ENCODE measurements at regions not wholly inside any gene's neighbourhood (a gene's known extent, or its start where the extent isn't known, plus 50 kb on each side); places are given as distances from the start of the nearest gene placed in this dataset.

DNA sequence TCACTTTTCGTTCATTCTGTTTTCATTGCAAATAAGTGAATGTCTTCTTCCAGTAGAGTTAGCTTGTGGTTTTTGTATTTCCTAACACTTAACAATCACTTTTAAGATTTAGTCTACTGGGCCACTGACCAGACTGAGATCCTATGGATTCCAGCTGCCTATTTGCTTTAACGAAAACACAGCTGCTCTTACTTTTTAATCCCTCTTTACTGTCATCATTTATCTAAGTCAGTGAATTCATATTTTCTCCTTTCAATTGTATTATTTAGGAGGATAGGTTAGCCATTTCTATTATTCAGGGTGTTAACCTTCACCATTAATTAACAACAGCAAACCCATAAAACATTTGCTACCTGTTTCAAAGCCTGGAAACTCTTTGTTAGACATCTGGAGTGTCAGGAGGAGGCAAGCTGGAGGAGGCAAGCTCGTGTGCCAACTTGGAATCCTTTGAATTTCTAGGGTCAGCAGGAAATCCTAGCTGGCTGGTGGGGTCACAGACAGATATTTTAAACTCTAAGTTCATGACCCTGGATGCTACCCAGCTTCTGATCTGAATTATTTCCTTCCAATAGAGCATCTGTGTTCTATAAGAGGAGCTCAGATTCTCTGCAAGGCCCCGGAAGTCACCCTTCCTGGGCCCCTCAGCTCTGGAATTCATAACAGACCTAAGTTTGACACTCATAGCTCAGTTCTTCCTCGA is 385.3 kb downstream of the RBM43 start:
- Mint-ChIP-seq H3K4me3 (no peak overlapping the region), H3K4me1 (ENCODE audit: low read depth) (no peaks in the 10 kb centered on the region), H3K36me3 (ENCODE audit: low read depth) (no peaks in the 10 kb centered on the region), H3K9me3 (no peaks in the 10 kb centered on the region), H3K27ac (no peak overlapping the region), H3K27me3 (peaks cover 2% of the 10 kb centered on the region)
- intact Hi-C loops (cut with micrococcal nuclease), result no loop called here
- no peak for TF ChIP-seq CTCF (IDR thresholded peaks at IDR 0.05)
- ChIA-PET CTCF (no interaction called here), POLR2A (no interaction called here)
- DNase-seq (no peak), ATAC-seq (no peak)

DNA sequence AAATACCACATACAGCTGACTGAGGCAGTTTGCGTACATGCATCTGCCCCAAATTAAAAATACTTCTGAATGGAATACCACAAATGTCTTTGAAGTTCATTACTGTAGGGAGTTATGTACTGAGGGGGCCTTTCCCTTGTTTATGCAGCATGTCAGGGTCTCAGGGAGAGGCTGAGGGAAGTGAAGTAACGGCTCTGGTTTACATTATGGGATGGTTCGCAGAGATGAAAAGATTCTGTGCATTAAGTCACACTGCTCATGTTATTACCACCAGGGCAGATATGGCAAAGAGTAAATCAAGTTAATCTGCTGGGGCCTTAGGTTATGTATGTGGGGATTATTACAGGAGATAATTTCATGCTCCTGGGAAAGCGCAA is 385.9 kb upstream of the RND3 start:
- TF ChIP-seq CTCF (IDR thresholded peaks at IDR 0.05), result no peak
- intact Hi-C loops (cut with micrococcal nuclease), result no loop called here
- POLR2A ChIA-PET, result no interaction called here
- H3K27me3 Mint-ChIP-seq, result peaks cover 1% of the 10 kb centered on the region
- H3K4me3 Mint-ChIP-seq, result no peak overlapping the region
- CTCF ChIA-PET, result no interaction called here
- no peaks in the 10 kb centered on the region for H3K4me1 Mint-ChIP-seq (ENCODE audit: low read depth)
- ATAC-seq, result no peak
- no peaks in the 10 kb centered on the region for H3K9me3 Mint-ChIP-seq
- H3K36me3 Mint-ChIP-seq (ENCODE audit: low read depth), result no peaks in the 10 kb centered on the region
- DNase-seq, result no peak
- no peak overlapping the region for H3K27ac Mint-ChIP-seq

DNA sequence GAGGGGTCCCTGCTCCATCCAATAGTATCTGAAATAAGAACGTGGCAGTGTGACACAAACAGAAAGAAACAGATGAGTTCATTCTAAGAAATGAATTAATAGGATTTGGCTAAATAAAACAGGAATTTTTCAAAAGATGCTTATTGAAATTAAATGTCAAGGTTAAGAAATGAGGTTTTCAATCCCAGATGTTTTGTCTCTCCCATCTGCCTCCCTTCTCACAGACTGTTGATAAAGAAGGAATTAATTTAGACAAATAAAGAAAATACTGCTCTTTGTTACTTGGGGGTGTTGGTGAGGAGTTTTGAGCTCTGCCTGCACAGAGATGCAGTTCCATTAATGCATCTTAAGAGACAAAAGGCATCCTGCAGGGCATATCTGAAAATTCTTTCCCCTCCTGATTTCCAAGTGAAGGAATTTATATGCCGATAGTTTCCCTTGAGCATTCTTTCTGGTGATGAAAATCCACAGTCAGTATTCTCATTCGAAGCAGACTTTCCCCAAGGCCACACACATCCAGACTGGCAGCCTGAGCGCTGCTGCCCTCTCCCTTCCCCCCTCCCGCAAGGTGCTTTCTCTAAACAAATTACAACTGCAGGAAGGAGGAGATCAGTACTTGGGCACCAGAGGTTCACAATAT is 385.4 kb upstream of the RND3 start:
- no peak for TF ChIP-seq CTCF (IDR thresholded peaks at IDR 0.05)
- Mint-ChIP-seq H3K4me3 (no peak overlapping the region), H3K9me3 (no peaks in the 10 kb centered on the region), H3K36me3 (ENCODE audit: low read depth) (no peaks in the 10 kb centered on the region), H3K4me1 (ENCODE audit: low read depth) (no peaks in the 10 kb centered on the region), H3K27ac (no peak overlapping the region), H3K27me3 (no peaks in the 10 kb centered on the region)
- DNase-seq, result no peak
- intact Hi-C loops (cut with micrococcal nuclease), result no loop called here
- ChIA-PET POLR2A (no interaction called here), CTCF (no interaction called here)
- no peak for ATAC-seq

DNA sequence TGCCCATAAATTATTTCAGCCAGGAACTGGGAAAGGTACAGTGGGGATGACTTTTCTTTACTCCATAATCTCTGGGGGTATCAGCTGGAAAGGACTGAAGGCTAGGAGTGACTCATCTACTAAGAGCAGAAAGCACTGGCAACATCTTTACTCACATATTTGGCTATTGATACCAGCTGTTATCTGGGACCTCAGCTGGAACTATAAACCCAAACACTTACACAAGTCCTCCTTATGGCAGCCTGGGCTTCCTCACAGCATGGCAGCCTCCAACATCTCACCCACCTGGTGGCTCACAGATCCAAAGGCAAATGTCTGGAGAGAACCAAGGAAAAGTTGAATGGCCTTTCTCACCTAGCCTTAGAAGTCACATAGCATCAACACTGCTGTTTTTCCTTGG is 379.0 kb upstream of the RND3 start:
- intact Hi-C loops (cut with micrococcal nuclease), result no loop called here
- Mint-ChIP-seq H3K4me3 (no peak overlapping the region), H3K36me3 (ENCODE audit: low read depth) (no peaks in the 10 kb centered on the region), H3K9me3 (peaks cover 3% of the 10 kb centered on the region), H3K4me1 (ENCODE audit: low read depth) (no peaks in the 10 kb centered on the region), H3K27ac (no peak overlapping the region), H3K27me3 (no peaks in the 10 kb centered on the region)
- DNase-seq (no peak), ATAC-seq (no peak)
- ChIA-PET POLR2A (no interaction called here), CTCF (no interaction called here)
- TF ChIP-seq CTCF (IDR thresholded peaks at IDR 0.05), result no peak

GRCh38 chr2:150863691-150864090 is 376.2 kb upstream of the RND3 start:
- H3K27me3 Mint-ChIP-seq, result no peaks in the 10 kb centered on the region
- H3K27ac Mint-ChIP-seq, result no peak overlapping the region
- ChIA-PET POLR2A (no interaction called here), CTCF (no interaction called here)
- no peaks in the 10 kb centered on the region for H3K4me1 Mint-ChIP-seq (ENCODE audit: low read depth)
- DNase-seq (no peak), ATAC-seq (no peak)
- intact Hi-C loops (cut with micrococcal nuclease), result no loop called here
- no peaks in the 10 kb centered on the region for H3K36me3 Mint-ChIP-seq (ENCODE audit: low read depth)
- H3K9me3 Mint-ChIP-seq, result peaks cover 3% of the 10 kb centered on the region
- no peak overlapping the region for H3K4me3 Mint-ChIP-seq
- TF ChIP-seq CTCF (IDR thresholded peaks at IDR 0.05), result no peak
